ENCODE measurements at regions not wholly inside any gene's neighbourhood (a gene's known extent, or its start where the extent isn't known, plus 50 kb on each side); places are given as distances from the start of the nearest gene placed in this dataset.

- TF ChIP-seq, protein P1, sequence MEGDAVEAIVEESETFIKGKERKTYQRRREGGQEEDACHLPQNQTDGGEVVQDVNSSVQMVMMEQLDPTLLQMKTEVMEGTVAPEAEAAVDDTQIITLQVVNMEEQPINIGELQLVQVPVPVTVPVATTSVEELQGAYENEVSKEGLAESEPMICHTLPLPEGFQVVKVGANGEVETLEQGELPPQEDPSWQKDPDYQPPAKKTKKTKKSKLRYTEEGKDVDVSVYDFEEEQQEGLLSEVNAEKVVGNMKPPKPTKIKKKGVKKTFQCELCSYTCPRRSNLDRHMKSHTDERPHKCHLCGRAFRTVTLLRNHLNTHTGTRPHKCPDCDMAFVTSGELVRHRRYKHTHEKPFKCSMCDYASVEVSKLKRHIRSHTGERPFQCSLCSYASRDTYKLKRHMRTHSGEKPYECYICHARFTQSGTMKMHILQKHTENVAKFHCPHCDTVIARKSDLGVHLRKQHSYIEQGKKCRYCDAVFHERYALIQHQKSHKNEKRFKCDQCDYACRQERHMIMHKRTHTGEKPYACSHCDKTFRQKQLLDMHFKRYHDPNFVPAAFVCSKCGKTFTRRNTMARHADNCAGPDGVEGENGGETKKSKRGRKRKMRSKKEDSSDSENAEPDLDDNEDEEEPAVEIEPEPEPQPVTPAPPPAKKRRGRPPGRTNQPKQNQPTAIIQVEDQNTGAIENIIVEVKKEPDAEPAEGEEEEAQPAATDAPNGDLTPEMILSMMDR (IDR thresholded peaks at IDR 0.05), result no peak
- no peak for TF ChIP-seq POLR2AphosphoS5 (IDR thresholded peaks at IDR 0.05)
Observed at GRCh38 chr13:72448082-72448481, 279.3 kb downstream of the MZT1 start.
